ENCODE measurements at regions not wholly inside any gene's neighbourhood (a gene's known extent, or its start where the extent isn't known, plus 50 kb on each side); places are given as distances from the start of the nearest gene placed in this dataset.

DNA sequence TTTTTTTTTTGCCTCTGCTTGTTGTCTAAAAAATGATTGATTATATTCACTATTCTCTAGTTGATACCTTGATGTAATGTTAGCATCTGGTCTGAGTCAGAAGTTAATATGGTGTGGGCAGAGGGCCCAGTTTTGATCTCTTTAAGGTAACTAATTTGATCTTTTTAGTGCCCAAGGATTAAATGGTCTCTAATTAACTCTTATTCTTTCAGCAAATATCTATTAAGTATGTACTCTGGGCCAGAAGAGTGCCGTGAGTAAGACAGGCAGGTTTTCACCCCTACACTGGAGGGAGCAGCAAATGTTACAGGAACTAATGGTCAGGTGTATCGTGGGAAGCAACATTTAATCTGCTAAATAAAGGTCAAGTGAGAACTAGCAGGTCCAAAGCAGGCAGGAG is 144.6 kb upstream of the COL1A2 start:
- 100% methylated on average over 2 of the region's 2 CpGs; no CpG with 5 or more reads in 1 of the 2 experiments for WGBS, 2 experiments (ENCODE audit: extremely low coverage in 1 of 2, insufficient coverage in 1 of 2, insufficient read length in 1 of 2, insufficient replicate concordance in 2 of 2, low coverage in 1 of 2, low lambda C conversion rate in 2 of 2, missing lambda C conversion rate in 1 of 2)
- Histone ChIP-seq H3K27me3 (replicated peaks in 1 of 4; ENCODE audit: control insufficient read depth in 3 of 4, extremely low read depth in 1 of 4, insufficient read depth in 3 of 4, low read length in 3 of 4) (no peaks in the 10 kb centered on the region), H2BK15ac (ENCODE audit: low read length) (no peak overlapping the region), H3K27ac (ENCODE audit: low read depth, low read length) (no peak overlapping the region), H3K4me3 (ENCODE audit: extremely low read depth in 1 of 4, insufficient read depth in 2 of 4, low read depth in 3 of 4, low read length in 4 of 4) (no peak overlapping the region), H4K91ac (replicated peaks; ENCODE audit: insufficient read length, low read length) (no peak overlapping the region), H3K14ac (ENCODE audit: insufficient read length) (no peak overlapping the region), H2AK5ac (ENCODE audit: low read depth, low read length) (no peak overlapping the region), H3K9ac (replicated peaks in 1 of 4; ENCODE audit: extremely low read depth in 1 of 4, low read depth in 3 of 4, low read length in 3 of 4) (no peak overlapping the region), H3K23me2 (ENCODE audit: low read depth, low read length) (no peaks in the 10 kb centered on the region), H3K36me3 (ENCODE audit: control insufficient read depth in 2 of 4, insufficient read depth in 4 of 4, low read length in 3 of 4) (no peaks in the 10 kb centered on the region), H3K9me3 (ENCODE audit: insufficient read depth in 2 of 2, low read depth in 1 of 2, low read length in 1 of 2) (no peaks in the 10 kb centered on the region), H2BK20ac (ENCODE audit: low read length) (no peak overlapping the region), H3K4me1 (replicated peaks in 1 of 4; ENCODE audit: control insufficient read depth in 3 of 4, insufficient read depth in 4 of 4, low read length in 3 of 4) (no peaks in the 10 kb centered on the region), H2BK5ac (ENCODE audit: low read depth, low read length) (no peak overlapping the region), H3K18ac (ENCODE audit: extremely low read depth, low read length) (no peak overlapping the region), H3K4ac (replicated peaks; ENCODE audit: insufficient read length, low read depth, low read length) (no peak overlapping the region), H3K4me2 (ENCODE audit: insufficient read depth in 1 of 2, low read depth in 2 of 2, low read length in 2 of 2) (no peak overlapping the region), H3K79me2 (ENCODE audit: control insufficient read depth in 1 of 2, insufficient read depth in 2 of 2, low read length in 2 of 2) (no peaks in the 10 kb centered on the region), H3K79me1 (ENCODE audit: low read depth, low read length) (no peaks in the 10 kb centered on the region), H2AFZ (ENCODE audit: low read length) (no peak overlapping the region), H3K56ac (replicated peaks; ENCODE audit: insufficient read length, low read depth, low read length) (no peak overlapping the region), H3K23ac (ENCODE audit: insufficient read length) (no peak overlapping the region), H4K5ac (ENCODE audit: insufficient read length, low read depth, low read length) (no peak overlapping the region), H4K20me1 (replicated peaks in 1 of 2; ENCODE audit: control insufficient read depth in 1 of 2, insufficient read depth in 2 of 2, low read length in 2 of 2) (no peaks in the 10 kb centered on the region), H4K8ac (ENCODE audit: extremely low read depth, insufficient read depth, low read length) (no peak overlapping the region), H2BK12ac (ENCODE audit: low read depth, low read length) (no peak overlapping the region), H2BK120ac (replicated peaks; ENCODE audit: low read depth, low read length) (no peak overlapping the region)
- DNase-seq (ENCODE audit: low read depth in 1 of 2, low spot score in 2 of 2) (no peak), FAIRE-seq (no peak)
- CTCF ChIA-PET (ENCODE audit: partially characterized antibody), result no interaction called here
- POLR2A ChIA-PET (ENCODE audit: partially characterized antibody), result no interaction called here
- TF ChIP-seq SUZ12 (IDR thresholded peaks at IDR 0.05; ENCODE audit: low read length), result no peak
- no peak for TF ChIP-seq TEAD4 (IDR thresholded peaks at IDR 0.05; ENCODE audit: low read depth, low read length)
- TF ChIP-seq SP1 (IDR thresholded peaks at IDR 0.05; ENCODE audit: low read depth, low read length), result no peak
- no peak for TF ChIP-seq RFX5 (IDR thresholded peaks at IDR 0.05; ENCODE audit: borderline replicate concordance, low read depth, low read length)
- no peak for TF ChIP-seq EZH2 (IDR thresholded peaks at IDR 0.05; ENCODE audit: low read depth, low read length, severe bottlenecking)
- no peak for TF ChIP-seq SAP30 (IDR thresholded peaks at IDR 0.05; ENCODE audit: insufficient read depth, insufficient replicate concordance, low read length)
- no peak for TF ChIP-seq ASH2L (IDR thresholded peaks at IDR 0.05; ENCODE audit: low read length)
- no peak for TF ChIP-seq GTF2F1 (IDR thresholded peaks at IDR 0.05; ENCODE audit: borderline replicate concordance, low read depth, low read length)
- TF ChIP-seq CTBP2 (IDR thresholded peaks at IDR 0.05; ENCODE audit: borderline replicate concordance, insufficient read depth, insufficient read length, low read length), result no peak
- no peak for TF ChIP-seq BACH1 (IDR thresholded peaks at IDR 0.05; ENCODE audit: low read length)
- TF ChIP-seq NANOG (IDR thresholded peaks at IDR 0.05; ENCODE audit: insufficient read depth, low read depth, low read length, poor library complexity, severe bottlenecking), result no peak
- TF ChIP-seq SIX5 (IDR thresholded peaks at IDR 0.05; ENCODE audit: low read depth, low read length), result no peak
- TF ChIP-seq SP2 (IDR thresholded peaks at IDR 0.05; ENCODE audit: low read length), result no peak
- no peak for TF ChIP-seq RAD21 (IDR thresholded peaks at IDR 0.05 in 1 of 2, conservative IDR thresholded peaks at IDR 0.05 in 1 of 2; ENCODE audit: low read depth in 2 of 2, low read length in 2 of 2)
- TF ChIP-seq HDAC2 (IDR thresholded peaks at IDR 0.05; ENCODE audit: borderline replicate concordance in 1 of 2, low read depth in 2 of 2, low read length in 2 of 2), result no peak

Measured in H1 (cell line).